ENCODE measurements at regions not wholly inside any gene's neighbourhood (a gene's known extent, or its start where the extent isn't known, plus 50 kb on each side); places are given as distances from the start of the nearest gene placed in this dataset.
"Not testable (repeated sequence)": the region's sequence is repeated elsewhere in the genome, so short reads cannot be mapped to it uniquely, and the experiment has no call there.

DNA sequence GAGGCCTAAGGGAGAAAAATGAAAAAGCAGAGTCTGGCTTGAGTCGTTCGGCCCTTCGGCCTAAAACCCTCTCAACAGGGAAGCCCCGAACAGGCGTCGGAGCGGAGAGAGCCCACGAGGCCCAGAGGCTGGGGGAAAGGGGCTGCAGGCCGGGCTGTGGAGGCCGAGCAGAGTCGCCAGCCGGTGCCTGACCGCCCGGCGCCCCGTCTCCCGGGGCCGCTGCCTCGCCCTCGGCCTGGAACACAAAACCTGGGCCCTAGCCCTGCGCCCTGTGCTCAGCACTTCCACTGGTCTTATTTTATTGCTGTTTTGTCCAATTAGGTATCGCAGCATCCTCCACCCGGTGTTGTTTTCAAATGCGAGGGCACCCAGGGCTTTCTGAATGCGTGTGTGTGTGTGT, 110.1 kb upstream of the FOXD4L5 start:
- DNase-seq; H3K27me3 ChIP-seq (ENCODE audit: insufficient read depth, low read depth, severe bottlenecking); H3K9me3 ChIP-seq (ENCODE audit: severe bottlenecking); H3K27ac ChIP-seq; H3K36me3 ChIP-seq; H3K4me3 ChIP-seq (ENCODE audit: low read depth, low read length): not testable (repeated sequence)

DNA sequence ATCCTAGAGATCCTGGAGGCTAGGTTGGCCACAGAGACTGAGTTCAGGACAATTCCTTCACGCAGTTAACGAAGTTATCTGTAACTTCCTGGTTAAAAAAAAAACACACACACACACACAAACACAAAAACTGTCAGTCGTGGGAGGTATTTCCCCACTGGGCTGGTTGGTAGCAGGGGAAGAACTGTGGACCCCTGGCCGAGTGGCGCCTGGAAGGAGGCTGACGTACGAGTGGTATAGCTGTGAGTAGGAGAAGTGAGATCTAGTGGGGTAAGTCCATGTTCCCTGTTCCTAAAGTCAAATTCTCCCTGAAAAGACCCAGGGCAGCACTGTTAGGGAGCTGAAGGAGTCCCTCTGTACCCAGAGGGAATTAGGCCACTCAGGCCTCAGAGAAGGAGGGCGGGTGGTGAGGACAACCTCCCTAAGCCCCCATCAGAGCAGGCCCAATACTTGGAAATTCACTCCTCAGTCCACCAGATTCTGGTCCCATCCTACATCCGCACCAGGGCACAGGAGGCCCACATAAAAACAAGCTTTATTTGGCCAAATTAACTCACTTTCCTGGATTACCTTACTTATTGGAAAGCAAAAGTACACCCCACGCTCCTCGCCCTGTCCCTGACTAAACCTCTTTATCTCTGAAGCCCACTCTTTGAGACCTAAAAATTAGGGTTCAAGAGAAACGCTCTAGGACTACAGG, 108.3 kb upstream of the FOXD4L5 start:
- H3K36me3 ChIP-seq; DNase-seq; H3K9me3 ChIP-seq (ENCODE audit: severe bottlenecking); H3K4me3 ChIP-seq (ENCODE audit: low read depth, low read length); H3K27me3 ChIP-seq (ENCODE audit: insufficient read depth, low read depth, severe bottlenecking); H3K27ac ChIP-seq: not testable (repeated sequence)

DNA sequence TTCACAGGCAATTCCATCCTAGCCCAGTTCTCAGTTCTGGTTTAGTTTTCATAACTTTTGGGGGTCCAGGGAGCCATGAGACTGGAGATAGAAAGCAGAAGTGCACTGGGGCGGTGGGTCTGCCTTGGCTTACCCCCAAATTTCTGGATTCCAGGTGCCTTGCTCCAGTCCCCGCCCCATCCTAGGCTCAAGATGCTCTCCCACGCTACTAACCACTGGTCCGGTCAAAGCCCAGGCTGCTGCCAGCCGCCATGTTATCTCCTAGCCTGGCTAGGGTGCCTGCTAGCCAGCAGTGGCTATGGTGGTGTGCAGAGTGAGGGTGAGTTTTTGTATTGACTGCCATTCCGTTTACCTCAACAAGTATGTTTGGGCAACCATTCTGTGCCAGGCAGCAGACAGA, 107.6 kb upstream of the FOXD4L5 start:
- not testable (repeated sequence) for H3K4me3 ChIP-seq (ENCODE audit: low read depth, low read length); H3K27ac ChIP-seq; H3K9me3 ChIP-seq (ENCODE audit: severe bottlenecking); H3K36me3 ChIP-seq; H3K27me3 ChIP-seq (ENCODE audit: insufficient read depth, low read depth, severe bottlenecking); DNase-seq

DNA sequence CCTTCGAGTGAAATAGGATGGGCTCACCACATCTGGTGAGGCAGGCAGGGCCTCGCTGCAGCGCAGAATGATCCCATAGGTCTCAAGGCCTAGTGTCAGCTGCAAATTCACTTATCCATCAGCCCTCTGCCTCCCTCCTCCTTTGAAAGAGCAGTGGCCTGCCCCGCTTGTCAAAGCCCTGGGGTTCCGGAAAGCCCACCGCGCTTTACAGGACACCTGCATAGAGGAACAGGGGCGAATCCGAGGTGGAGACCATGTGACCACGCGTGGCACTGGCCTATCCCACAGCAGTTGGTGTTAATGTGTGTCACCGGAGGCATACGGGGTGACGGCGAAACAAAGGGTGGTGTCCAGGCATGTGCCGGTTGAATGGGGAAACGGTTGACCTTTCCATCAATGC, 104.7 kb upstream of the FOXD4L5 start:
- not testable (repeated sequence) for H3K36me3 ChIP-seq; H3K4me3 ChIP-seq (ENCODE audit: low read depth, low read length); DNase-seq; H3K9me3 ChIP-seq (ENCODE audit: severe bottlenecking); H3K27me3 ChIP-seq (ENCODE audit: insufficient read depth, low read depth, severe bottlenecking); H3K27ac ChIP-seq

DNA sequence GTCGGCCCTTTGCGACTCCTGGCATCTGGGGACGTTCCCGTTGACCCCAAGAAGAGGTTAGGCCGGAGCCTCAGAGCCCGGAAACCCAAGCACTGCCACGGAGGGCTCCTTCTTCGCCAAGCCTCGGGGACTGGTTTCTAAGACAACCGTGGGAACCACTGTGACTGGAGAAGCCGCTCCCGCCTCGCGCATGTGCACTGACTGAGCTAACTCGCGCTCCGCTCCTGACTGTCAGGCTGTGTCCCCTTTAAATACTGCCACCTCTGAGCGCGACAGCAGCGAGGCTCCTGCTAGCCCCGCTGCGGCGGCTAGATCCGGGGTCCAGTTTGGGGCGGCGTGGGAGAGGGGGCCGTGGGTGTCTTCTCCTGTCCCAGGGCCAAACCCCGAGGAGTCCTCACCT, 104.2 kb upstream of the FOXD4L5 start:
- H3K27me3 ChIP-seq (ENCODE audit: insufficient read depth, low read depth, severe bottlenecking); H3K36me3 ChIP-seq; H3K27ac ChIP-seq; H3K9me3 ChIP-seq (ENCODE audit: severe bottlenecking); DNase-seq; H3K4me3 ChIP-seq (ENCODE audit: low read depth, low read length): not testable (repeated sequence)

DNA sequence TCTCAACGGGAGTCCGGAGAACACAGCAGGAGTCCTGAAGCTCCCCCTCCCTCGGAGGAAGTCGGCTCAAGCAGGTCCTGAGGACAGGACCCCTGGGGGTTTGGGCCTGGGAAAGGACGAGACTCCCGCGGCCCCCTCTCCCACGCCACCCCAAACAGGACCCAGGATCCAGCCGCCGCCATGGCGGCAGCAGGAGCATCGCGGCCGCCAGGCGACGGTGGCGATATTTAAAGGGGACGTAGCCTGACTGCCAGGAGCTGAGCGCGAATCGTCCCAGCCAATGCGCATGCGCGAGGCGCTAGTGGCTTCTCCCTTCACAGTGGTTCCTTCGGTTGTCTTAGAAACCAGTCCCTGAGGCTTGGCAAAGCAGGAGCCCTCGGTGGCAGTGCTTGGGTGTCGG, 101.7 kb upstream of the FOXD4L5 start:
- peak; percentile 77 for DNase-seq
- not testable (repeated sequence) for H3K36me3 ChIP-seq; H3K27ac ChIP-seq; H3K9me3 ChIP-seq (ENCODE audit: severe bottlenecking); H3K27me3 ChIP-seq (ENCODE audit: insufficient read depth, low read depth, severe bottlenecking)
- H3K4me3 ChIP-seq (ENCODE audit: low read depth, low read length) = peak overlapping the region; percentile 30

DNA sequence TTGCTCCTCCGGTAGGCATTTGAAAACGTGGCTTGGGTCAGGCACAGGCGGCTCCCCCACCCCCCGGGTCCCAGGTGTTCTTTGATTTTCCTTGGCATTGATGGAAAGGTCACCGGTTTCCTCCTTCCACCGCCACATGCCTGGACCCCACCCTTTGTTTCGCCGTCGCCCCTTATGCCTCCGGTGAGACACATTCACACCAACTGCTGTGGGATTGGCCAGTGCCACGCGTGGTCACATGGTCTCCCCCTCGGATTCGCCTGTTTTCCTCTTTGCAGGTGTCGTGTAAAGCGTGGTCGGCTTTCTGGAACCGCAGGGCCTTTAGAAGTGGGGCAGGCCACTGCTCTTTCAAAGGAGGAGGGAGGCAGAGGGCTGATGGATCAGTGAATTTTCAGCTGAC, 101.2 kb upstream of the FOXD4L5 start:
- not testable (repeated sequence) for H3K4me3 ChIP-seq (ENCODE audit: low read depth, low read length); H3K9me3 ChIP-seq (ENCODE audit: severe bottlenecking); H3K27me3 ChIP-seq (ENCODE audit: insufficient read depth, low read depth, severe bottlenecking)

DNA sequence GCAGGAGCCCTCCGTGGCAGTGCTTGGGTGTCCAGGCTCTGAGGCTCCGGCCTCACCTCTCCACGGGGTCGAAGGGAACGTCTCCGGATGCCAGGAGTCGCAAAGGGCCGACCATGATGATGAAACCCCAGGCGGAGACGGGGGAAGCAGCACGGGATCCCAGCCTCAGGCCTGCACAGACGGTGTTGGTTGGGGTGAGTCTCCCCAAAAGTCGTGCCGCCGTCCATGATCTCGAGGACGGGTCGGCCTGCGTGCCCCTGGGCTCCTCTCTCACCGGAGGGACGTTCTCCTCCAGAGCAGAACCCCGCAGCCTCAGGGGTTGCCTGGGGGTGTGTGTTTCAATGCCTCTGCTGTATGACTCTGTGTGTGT, 100.6 kb upstream of the FOXD4L5 start:
- not testable (repeated sequence) for H3K4me3 ChIP-seq (ENCODE audit: low read depth, low read length); H3K27me3 ChIP-seq (ENCODE audit: insufficient read depth, low read depth, severe bottlenecking); DNase-seq; H3K36me3 ChIP-seq; H3K9me3 ChIP-seq (ENCODE audit: severe bottlenecking); H3K27ac ChIP-seq

More for the DNA sequence above, 101.2 kb upstream of the FOXD4L5 start:
- DNase-seq, H3K36me3 ChIP-seq, H3K27ac ChIP-seq: not testable (repeated sequence)

DNA sequence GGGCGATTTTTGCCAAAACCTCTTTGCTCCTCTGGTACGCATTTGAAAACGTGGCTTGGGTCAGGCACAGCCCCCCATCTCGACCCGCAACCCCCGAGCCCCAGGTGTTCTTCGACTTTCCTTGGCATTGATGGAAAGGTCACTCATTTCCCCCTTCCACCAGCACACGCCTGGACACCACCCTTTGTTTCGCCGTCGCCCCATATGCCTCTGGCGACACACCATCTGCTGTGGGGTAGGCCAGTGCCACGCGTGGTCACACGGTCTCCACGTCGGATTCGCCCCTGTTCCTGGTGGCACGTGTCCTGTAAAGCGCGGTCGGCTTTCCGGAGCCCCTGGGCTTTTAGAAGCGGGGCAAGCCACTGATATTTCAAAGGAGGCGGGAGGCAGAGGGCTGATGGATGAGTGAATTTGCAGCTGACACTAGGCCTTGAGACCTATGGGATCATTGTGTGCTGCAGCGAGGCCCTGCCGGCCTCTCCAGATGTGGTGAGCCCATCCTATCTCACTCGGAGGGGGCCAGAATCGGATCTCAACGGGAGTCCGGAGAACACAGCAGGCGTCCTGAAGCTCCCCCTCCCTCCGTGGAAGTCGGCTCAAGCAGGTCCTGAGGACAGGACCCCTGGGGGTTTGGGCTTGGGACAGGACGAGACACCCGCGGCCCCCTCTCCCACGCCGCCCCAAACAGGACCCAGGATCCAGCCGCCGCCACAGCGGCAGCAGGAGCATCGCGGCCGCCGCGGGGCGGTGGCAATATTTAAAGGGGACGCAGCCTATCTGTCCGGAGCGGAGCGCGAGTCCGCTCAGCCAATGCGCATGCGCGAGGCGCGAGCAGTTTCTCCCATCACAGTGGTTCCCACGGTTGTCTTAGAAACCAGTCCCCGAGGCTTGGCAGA, 100.0 kb upstream of the FOXD4L5 start:
- not testable (repeated sequence) for H3K9me3 ChIP-seq (ENCODE audit: severe bottlenecking); H3K27me3 ChIP-seq (ENCODE audit: insufficient read depth, low read depth, severe bottlenecking); H3K36me3 ChIP-seq; H3K4me3 ChIP-seq (ENCODE audit: low read depth, low read length); H3K27ac ChIP-seq; DNase-seq

DNA sequence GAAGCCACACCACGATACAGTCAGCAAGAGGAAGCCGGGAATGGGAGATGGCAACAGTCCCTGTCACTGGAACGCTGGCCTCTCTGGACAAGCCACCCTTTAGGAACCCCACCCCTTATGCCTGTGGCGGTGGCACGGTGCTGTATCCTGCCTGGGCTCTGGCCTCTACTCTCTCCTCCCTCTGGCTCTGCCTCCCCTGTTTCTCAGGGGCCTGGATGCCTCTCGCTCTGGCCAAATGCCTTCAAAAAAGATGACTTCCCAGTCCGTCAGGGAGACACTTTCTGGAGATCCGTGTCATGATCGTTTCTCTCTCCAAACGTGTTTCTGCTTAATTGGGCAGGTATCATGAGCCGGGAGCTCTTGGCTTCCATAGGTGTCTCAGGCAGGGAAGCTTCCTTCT, 99.1 kb upstream of the FOXD4L5 start:
- not testable (repeated sequence) for H3K27me3 ChIP-seq (ENCODE audit: insufficient read depth, low read depth, severe bottlenecking); H3K36me3 ChIP-seq; H3K4me3 ChIP-seq (ENCODE audit: low read depth, low read length); DNase-seq; H3K9me3 ChIP-seq (ENCODE audit: severe bottlenecking); H3K27ac ChIP-seq

DNA sequence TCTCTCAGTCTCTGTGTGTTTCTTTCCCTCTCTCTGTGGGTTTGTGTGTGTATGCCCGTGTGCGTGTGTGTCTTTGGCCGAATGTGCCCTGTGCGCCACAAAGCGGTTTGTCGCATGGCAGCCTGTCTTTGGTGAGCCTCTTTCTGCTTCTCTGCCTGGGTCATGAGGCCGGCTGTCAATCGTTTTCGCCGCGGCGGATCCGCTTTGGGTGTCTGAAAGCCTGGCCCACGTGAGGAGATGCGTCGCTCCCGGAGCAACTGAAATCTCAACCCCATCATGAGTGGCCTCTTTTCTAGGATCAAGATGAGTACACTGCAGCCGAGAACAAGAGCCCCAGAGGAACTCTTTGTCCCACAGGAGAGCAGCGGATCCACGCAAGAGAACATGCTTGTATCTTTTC, 98.6 kb upstream of the FOXD4L5 start:
- H3K27me3 ChIP-seq (ENCODE audit: insufficient read depth, low read depth, severe bottlenecking); H3K9me3 ChIP-seq (ENCODE audit: severe bottlenecking); H3K27ac ChIP-seq; H3K36me3 ChIP-seq; H3K4me3 ChIP-seq (ENCODE audit: low read depth, low read length); DNase-seq: not testable (repeated sequence)

DNA sequence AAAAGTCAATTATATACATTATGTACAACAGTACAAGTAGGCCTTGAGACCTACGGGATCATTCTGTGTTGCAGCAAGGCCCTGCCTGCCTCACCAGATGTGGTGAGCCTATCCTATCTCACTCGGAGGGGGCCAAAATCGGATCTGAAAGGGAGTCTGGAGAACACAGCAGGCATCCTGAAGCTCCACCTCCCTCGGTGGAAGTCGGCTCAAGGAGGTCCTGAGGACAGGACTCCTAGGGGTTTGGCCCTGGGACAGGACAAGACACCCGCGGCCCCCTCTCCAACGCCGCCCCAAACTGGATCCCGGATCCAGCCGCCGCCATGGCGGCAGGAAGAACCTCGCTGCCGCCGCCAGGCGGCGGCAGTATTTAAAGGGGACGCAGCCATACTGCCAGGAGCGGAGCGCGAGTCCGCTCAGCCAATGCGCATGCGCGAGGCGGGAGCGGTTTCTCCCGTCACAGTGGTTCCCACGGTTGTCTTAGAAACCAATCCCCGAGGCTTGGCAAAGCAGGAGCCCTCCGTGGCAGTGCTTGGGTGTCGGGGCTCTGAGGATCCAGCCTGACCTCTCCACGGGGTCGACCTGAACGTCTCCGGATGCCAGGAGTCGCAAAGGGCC, 97.8 kb upstream of the FOXD4L5 start:
- DNase-seq = peak; percentile 50
- not testable (repeated sequence) for H3K27me3 ChIP-seq (ENCODE audit: insufficient read depth, low read depth, severe bottlenecking); H3K27ac ChIP-seq; H3K36me3 ChIP-seq; H3K9me3 ChIP-seq (ENCODE audit: severe bottlenecking); H3K4me3 ChIP-seq (ENCODE audit: low read depth, low read length)
